Neural cell (in vitro differentiated cells): ENCODE measurements at regions not wholly inside any gene's neighbourhood (a gene's known extent, or its start where the extent isn't known, plus 50 kb on each side); places are given as distances from the start of the nearest gene placed in this dataset.

Source experiments
- H2AFZ ChIP-seq: fragments of 200-600, 300-800 bp; sonication (generic), shearing (Covaris generic); 2 replicates; pipeline ENCODE4 v1.6.0; 2014; ENCODE audit warnings: low read depth, mild to moderate bottlenecking, antibody characterized with exemption, low read length, moderate library complexity
- H3F3A ChIP-seq: fragments of 200-600 bp; shearing (Covaris generic); 2 replicates; pipeline ENCODE4 v1.6.1; 2016; ENCODE audit warnings: mild to moderate bottlenecking, moderate library complexity, mixed read lengths, antibody characterized with exemption, low read length; ENCODE audit not compliant: insufficient read depth, poor library complexity, severe bottlenecking
- H3K27ac ChIP-seq: fragments of 200-600, 300-800 bp; sonication (generic), shearing (Covaris generic); 2 replicates; pipeline ENCODE4 v1.5.1; 2014; ENCODE audit warnings: mild to moderate bottlenecking, low read length, moderate library complexity
- H3K27me3 ChIP-seq: fragments of 300-800, 200-600 bp; sonication (generic), shearing (Covaris generic); 2 replicates; pipeline ENCODE4 v1.6.0; 2014; ENCODE audit warnings: mild to moderate bottlenecking, low read depth, low read length, moderate library complexity; ENCODE audit not compliant: insufficient read depth
- H3K36me3 ChIP-seq: fragments of 300-800, 200-600 bp; sonication (generic), shearing (Covaris generic); 2 replicates; pipeline ENCODE4 v1.5.1; 2014; ENCODE audit warnings: mild to moderate bottlenecking, antibody characterized with exemption, low read length, moderate library complexity; ENCODE audit not compliant: insufficient read depth
- H3K4me2 ChIP-seq: fragments of 300-800, 200-600 bp; sonication (generic), shearing (Covaris generic); 2 replicates; pipeline ENCODE4 v1.6.0; 2014; ENCODE audit warnings: mild to moderate bottlenecking, low read length
- H3K4me3 ChIP-seq: fragments of 300-800, 200-600 bp; sonication (generic), shearing (Covaris generic); 2 replicates; pipeline ENCODE4 v1.5.1; 2014; ENCODE audit warnings: mild to moderate bottlenecking, low read length, moderate library complexity
- H3K79me2 ChIP-seq: fragments of 200-600 bp; shearing (Covaris generic); replicated peaks from 2 replicates; pipeline ENCODE4 v1.6.0; 2014; ENCODE audit warnings: mild to moderate bottlenecking, low read length, moderate library complexity; ENCODE audit not compliant: insufficient read depth
- H3K9ac ChIP-seq: fragments of 300-800, 200-600 bp; sonication (generic), shearing (Covaris generic); 2 replicates; pipeline ENCODE4 v1.6.1; 2016; ENCODE audit warnings: mild to moderate bottlenecking, low read length, mixed read lengths
- H3K9me2 ChIP-seq: fragments of 200-600 bp; shearing (Covaris generic); 2 replicates; pipeline ENCODE4 v1.6.1; 2016; ENCODE audit warnings: mild to moderate bottlenecking, low read length, mixed read lengths; ENCODE audit not compliant: insufficient read depth
- H3K9me3 ChIP-seq: fragments of 200-600, 300-800 bp; sonication (generic), shearing (Covaris generic); 2 replicates; pipeline ENCODE4 v1.6.1; 2016; ENCODE audit warnings: mild to moderate bottlenecking, mixed run types, low read length, moderate library complexity, mixed read lengths
- H4K20me1 ChIP-seq: fragments of 200-600 bp; shearing (Covaris generic); 2 replicates; pipeline ENCODE4 v1.6.1; 2016; ENCODE audit warnings: mild to moderate bottlenecking, mixed run types; ENCODE audit not compliant: insufficient read depth
- EP300 ChIP-seq: fragments of 450-650 bp; conservative IDR thresholded peaks from 2 replicates; pipeline ENCODE4 v1.6.1; 2014; ENCODE audit warnings: antibody characterized with exemption, mild to moderate bottlenecking, moderate library complexity; ENCODE audit not compliant: poor library complexity, severe bottlenecking
- EZH2 ChIP-seq: fragments of 200-600, 300-800 bp; shearing (Covaris generic), sonication (generic); IDR thresholded peaks from 2 replicates; pipeline ENCODE4 v1.6.1; 2014; ENCODE audit warnings: antibody characterized with exemption, low read length, borderline replicate concordance, mild to moderate bottlenecking; ENCODE audit not compliant: insufficient read depth, poor library complexity, severe bottlenecking
- MXI1 ChIP-seq: fragments of 450-650 bp; conservative IDR thresholded peaks from 2 replicates; pipeline ENCODE4 v1.6.1; 2014; ENCODE audit warnings: antibody characterized with exemption, mild to moderate bottlenecking; ENCODE audit not compliant: poor library complexity, severe bottlenecking
- POLR2AphosphoS5 ChIP-seq: IDR thresholded peaks from 2 replicates; pipeline ENCODE4 v1.6.1; 2012
- RAD21 ChIP-seq: fragments of 450-650 bp; conservative IDR thresholded peaks from 2 replicates; pipeline ENCODE4 v1.6.1; 2014; ENCODE audit warnings: antibody characterized with exemption, mild to moderate bottlenecking, moderate library complexity
- SMC3 ChIP-seq: fragments of 450-650 bp; conservative IDR thresholded peaks from 2 replicates; pipeline ENCODE4 v1.6.1; 2014; ENCODE audit warnings: antibody characterized with exemption, mild to moderate bottlenecking, moderate library complexity; ENCODE audit not compliant: poor library complexity
- TAF1 ChIP-seq: IDR thresholded peaks from 2 replicates; pipeline ENCODE4 v1.6.1; 2012; ENCODE audit warnings: low read depth
- TF ChIP-seq, protein P1 (sequence below): IDR thresholded peaks from 2 replicates; pipeline ENCODE4 v1.6.1; 2012; ENCODE audit warnings: borderline replicate concordance
- TF ChIP-seq, protein P2 (sequence below): fragments of 450-650 bp; IDR thresholded peaks from 2 replicates; pipeline ENCODE4 v1.5.1; 2014; ENCODE audit warnings: antibody characterized with exemption, mild to moderate bottlenecking, moderate library complexity; ENCODE audit not compliant: poor library complexity, severe bottlenecking

DNA sequence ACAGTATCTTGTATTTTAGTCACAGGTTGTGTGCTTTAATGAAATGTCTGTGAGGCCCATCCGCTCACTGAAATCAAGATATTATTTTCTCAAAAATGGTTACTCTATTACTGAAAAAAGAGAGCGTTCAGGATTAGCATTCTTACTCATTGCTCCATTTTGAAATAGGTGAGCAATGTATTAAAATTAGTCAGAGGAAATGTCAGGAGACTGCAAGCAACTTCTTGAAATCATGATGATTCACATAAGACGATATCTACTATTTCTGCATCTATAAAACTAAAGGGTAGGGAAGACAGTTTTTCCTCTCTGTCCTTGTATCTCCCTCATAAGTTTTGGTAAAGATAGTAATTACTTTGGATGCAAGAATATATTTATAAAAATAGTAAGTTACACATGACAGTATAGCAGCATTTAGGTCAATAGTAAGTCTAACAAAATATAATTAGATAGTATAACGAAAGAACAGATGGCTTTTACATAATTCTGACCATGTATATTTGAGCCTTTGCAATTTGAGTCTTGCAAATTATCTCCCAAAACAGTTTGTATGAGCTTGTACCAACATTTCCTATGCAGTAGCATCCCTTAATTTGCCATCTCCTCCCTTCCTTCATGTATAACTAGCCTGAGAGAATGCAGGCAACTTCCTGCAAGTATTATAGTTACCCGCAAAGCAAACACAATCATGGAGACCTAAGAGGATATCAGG, 937.8 kb downstream of the PCDH7 start:
- TF ChIP-seq TAF1 (no peak), EP300 (no peak), SMC3 (no peak), POLR2AphosphoS5 (no peak), MXI1 (no peak), RAD21 (no peak), EZH2 (no peak)
- TF ChIP-seq, protein P1, sequence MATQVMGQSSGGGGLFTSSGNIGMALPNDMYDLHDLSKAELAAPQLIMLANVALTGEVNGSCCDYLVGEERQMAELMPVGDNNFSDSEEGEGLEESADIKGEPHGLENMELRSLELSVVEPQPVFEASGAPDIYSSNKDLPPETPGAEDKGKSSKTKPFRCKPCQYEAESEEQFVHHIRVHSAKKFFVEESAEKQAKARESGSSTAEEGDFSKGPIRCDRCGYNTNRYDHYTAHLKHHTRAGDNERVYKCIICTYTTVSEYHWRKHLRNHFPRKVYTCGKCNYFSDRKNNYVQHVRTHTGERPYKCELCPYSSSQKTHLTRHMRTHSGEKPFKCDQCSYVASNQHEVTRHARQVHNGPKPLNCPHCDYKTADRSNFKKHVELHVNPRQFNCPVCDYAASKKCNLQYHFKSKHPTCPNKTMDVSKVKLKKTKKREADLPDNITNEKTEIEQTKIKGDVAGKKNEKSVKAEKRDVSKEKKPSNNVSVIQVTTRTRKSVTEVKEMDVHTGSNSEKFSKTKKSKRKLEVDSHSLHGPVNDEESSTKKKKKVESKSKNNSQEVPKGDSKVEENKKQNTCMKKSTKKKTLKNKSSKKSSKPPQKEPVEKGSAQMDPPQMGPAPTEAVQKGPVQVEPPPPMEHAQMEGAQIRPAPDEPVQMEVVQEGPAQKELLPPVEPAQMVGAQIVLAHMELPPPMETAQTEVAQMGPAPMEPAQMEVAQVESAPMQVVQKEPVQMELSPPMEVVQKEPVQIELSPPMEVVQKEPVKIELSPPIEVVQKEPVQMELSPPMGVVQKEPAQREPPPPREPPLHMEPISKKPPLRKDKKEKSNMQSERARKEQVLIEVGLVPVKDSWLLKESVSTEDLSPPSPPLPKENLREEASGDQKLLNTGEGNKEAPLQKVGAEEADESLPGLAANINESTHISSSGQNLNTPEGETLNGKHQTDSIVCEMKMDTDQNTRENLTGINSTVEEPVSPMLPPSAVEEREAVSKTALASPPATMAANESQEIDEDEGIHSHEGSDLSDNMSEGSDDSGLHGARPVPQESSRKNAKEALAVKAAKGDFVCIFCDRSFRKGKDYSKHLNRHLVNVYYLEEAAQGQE = no peak
- TF ChIP-seq, protein P2, sequence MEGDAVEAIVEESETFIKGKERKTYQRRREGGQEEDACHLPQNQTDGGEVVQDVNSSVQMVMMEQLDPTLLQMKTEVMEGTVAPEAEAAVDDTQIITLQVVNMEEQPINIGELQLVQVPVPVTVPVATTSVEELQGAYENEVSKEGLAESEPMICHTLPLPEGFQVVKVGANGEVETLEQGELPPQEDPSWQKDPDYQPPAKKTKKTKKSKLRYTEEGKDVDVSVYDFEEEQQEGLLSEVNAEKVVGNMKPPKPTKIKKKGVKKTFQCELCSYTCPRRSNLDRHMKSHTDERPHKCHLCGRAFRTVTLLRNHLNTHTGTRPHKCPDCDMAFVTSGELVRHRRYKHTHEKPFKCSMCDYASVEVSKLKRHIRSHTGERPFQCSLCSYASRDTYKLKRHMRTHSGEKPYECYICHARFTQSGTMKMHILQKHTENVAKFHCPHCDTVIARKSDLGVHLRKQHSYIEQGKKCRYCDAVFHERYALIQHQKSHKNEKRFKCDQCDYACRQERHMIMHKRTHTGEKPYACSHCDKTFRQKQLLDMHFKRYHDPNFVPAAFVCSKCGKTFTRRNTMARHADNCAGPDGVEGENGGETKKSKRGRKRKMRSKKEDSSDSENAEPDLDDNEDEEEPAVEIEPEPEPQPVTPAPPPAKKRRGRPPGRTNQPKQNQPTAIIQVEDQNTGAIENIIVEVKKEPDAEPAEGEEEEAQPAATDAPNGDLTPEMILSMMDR = no peak
- Histone ChIP-seq H3K4me3 (no peak overlapping the region), H3K27me3 (no peaks in the 10 kb centered on the region), H3K9me2 (no peaks in the 10 kb centered on the region), H2AFZ (no peak overlapping the region), H3K4me2 (no peak overlapping the region), H3K9ac (no peak overlapping the region), H3K27ac (no peak overlapping the region), H3F3A (no peaks in the 10 kb centered on the region), H3K36me3 (no peaks in the 10 kb centered on the region), H3K79me2 (no peaks in the 10 kb centered on the region), H3K9me3 (no peaks in the 10 kb centered on the region), H4K20me1 (no peaks in the 10 kb centered on the region)

DNA sequence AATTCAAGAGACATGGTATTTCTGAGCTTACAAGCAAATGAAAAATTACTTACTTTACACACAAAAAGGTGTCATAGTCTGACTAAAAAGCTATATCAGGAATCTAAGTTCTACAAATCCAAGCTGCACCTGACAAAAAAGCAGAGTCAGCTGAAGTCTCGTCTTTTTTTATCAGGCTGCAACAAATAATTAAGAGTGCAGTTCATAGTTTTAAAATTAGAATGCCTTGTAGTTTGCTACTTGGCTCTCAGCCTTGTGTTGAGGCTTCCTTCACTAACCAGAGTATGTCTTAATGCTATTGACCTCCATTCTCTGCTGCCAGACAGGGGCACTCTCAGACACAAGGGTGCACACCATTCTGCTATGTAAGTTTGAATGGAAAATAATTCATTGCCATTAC, 940.7 kb downstream of the PCDH7 start:
- no peaks in the 10 kb centered on the region for H3K36me3 ChIP-seq
- no peaks in the 10 kb centered on the region for H3K79me2 ChIP-seq
- H3K27ac ChIP-seq = no peak overlapping the region
- no peak overlapping the region for H3K9ac ChIP-seq
- no peak overlapping the region for H3K4me2 ChIP-seq
- H3K9me3 ChIP-seq = no peaks in the 10 kb centered on the region
- H2AFZ ChIP-seq = no peak overlapping the region
- no peaks in the 10 kb centered on the region for H4K20me1 ChIP-seq
- no peak for TF ChIP-seq EZH2
- no peak for TF ChIP-seq SMC3
- no peak for TF ChIP-seq TAF1
- no peak for TF ChIP-seq EP300
- no peak overlapping the region for H3K4me3 ChIP-seq
- H3K9me2 ChIP-seq = no peaks in the 10 kb centered on the region
- no peaks in the 10 kb centered on the region for H3F3A ChIP-seq
- H3K27me3 ChIP-seq = no peaks in the 10 kb centered on the region

DNA sequence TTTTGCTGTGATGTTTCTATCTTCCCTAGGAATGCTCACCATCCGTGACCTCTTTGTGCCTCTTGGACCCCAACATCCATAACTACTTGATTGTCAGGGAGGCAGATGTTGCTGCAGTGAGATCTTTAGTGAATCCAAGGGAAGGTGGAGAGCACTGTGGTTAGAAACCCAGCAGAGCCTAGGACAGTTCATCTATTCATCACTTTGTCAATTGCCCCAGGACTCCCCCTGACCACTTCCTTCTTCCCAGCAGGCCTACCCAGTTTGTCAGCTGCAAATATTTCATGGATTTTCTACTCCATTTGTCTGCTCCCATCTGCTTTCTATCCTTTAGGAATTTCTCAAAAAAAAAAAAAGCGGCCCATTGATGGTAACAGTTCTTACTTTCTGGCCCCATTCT, 942.8 kb downstream of the PCDH7 start:
- Histone ChIP-seq H3K9me2 (no peaks in the 10 kb centered on the region), H3F3A (no peaks in the 10 kb centered on the region), H3K27ac (no peak overlapping the region), H3K27me3 (no peaks in the 10 kb centered on the region), H3K9ac (no peak overlapping the region), H3K79me2 (no peaks in the 10 kb centered on the region), H4K20me1 (no peaks in the 10 kb centered on the region), H3K4me3 (no peak overlapping the region), H2AFZ (no peak overlapping the region), H3K36me3 (no peaks in the 10 kb centered on the region), H3K9me3 (no peaks in the 10 kb centered on the region), H3K4me2 (no peak overlapping the region)
- no peak for TF ChIP-seq TAF1
- no peak for TF ChIP-seq POLR2AphosphoS5
- TF ChIP-seq, protein P1 = no peak
- no peak for TF ChIP-seq EP300
- TF ChIP-seq MXI1 = no peak
- TF ChIP-seq, protein P2 = no peak
- no peak for TF ChIP-seq SMC3
- no peak for TF ChIP-seq RAD21
- TF ChIP-seq EZH2 = no peak
